Umbilical cord (tissue), 1 donor: ENCODE measurements at regions not wholly inside any gene's neighbourhood (a gene's known extent, or its start where the extent isn't known, plus 50 kb on each side); places are given as distances from the start of the nearest gene placed in this dataset.
"Not testable (repeated sequence)": the region's sequence is repeated elsewhere in the genome, so short reads cannot be mapped to it uniquely, and the experiment has no call there.

Experiments
- DNase-seq: peaks from one replicate; pipeline ENCODE4 v3.0.0-alpha.2; 2015; ENCODE audit warnings: low spot score

DNA sequence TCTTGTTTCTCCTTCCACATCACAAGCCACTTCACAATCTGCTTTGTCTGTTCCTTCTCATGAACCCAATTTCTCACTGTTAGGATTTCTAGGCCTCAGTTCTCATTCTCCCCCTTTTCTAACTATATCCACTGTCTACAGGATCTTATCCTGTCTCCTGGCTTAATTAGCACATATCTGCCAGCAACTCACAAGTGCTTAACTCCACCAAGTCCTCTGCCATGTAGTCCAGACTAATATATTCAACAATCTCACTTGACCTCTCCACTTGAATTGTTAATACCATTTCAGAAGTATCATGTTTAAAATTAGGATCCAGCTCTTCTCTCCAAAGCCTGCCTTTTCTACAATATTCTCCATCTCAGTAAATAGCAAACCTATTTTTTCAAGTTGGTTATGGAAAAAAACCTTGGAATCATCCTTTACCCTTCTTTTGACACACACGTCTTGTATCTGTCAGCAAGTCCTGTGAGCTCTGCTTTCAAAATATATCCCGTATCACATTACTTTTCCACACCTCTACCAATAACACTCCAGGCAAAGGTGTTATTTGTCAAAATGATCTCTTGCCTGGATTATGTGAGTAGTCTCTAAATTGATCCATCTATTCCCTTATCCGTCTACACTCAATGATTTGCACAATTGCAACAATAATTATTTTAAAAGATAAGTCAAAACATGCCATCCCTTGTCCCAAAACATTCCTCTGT, 127.2 kb upstream of the SLIT2 start:
- DNase-seq = no peak

DNA sequence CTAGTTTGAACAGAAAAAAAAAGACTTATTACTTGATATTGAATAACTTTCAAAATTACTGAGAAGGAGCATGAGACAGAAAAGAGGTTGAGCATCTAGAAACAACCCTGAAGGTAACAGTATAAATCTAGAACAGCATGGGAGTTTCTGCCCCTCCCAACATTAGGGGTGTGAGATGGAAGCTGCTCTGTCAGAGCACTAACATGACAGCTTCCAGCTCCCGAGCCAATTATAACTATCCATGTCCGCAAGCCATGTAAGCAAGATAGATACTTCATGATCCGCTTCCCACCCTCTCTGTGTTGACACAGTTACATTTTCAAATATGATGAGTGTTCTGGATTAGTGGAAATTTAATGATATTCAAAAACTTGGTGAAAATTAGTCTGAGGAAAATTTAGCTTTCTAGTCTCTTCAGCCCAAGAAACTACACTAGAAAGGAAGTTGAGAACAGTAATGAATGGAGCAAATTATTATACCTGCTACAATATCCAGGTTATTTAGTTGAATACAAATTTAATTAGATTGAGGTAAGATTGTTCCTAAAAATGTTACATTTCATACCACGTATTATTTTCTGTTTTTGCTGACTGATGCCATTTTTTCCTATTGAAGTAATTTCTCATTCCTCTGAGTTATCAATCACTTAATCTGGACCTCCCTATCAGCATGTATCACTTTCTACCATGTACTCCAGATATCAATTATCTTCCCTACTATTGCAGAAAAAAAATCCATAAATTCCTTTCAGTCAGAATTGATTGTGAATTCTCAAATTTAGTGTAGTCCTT, 129.3 kb upstream of the SLIT2 start:
- DNase-seq = no peak

GRCh38 chr4:20119141-20119540, 132.6 kb upstream of the SLIT2 start:
- DNase-seq = no peak

GRCh38 chr4:20109391-20109790, 142.3 kb upstream of the SLIT2 start:
- DNase-seq = no peak

GRCh38 chr4:20106921-20107320, 144.8 kb upstream of the SLIT2 start:
- no peak for DNase-seq

DNA sequence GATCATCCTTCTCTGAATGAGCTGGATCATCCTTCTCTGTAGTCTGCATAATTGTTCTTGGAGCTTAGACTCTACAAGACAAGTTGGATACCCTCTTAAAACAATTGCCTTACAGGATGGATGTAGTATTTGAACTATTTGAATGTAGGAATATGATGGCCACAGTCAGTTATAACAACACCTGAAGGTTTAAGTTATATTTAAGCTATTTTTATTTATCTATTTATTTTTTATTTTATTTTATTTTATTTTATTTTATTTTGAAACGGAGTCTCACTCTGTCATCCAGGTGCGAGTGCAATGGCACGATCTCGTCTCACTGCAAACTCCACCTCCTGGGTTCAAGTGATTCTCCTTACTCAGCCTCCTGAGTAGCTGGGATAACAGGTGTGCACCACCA, 149.9 kb upstream of the SLIT2 start:
- DNase-seq = no peak

- no peak for DNase-seq
These were observed 154.8 kb upstream of the SLIT2 start for GRCh38 chr4:20096911-20097310.

DNA sequence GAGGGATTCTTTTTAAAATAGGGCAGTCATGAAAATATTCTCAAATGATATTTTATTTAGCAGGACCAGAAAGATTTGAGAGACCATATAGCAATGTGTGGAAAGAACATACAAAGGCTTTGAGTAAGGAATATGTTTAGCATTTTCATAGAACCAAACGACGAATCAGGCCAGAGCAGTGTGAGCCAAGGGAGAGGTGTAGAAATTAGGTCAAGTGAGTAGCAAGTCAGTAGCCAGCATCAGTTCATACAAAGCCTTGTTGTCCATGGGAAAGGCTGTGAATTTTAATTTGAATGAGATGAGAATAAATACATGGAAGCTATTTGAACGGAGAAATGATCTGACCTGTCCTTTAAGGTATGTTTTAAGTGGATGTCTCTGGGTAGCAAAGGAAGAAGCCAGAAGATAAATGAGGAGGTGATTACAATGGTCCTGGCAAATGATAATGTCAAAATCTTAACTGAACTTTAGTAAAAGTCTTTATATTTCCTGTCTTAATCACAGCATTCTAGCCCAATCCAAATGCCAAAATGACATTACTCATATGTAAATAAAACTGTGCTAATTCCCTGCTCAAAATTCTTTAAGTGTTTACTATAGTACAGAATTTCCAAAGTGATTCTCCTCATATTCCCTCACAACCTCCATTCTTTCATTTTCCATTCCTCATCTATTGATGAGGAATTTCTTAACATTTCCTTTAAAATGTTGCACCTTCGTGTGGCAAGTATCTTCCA, 155.7 kb upstream of the SLIT2 start:
- no peak for DNase-seq

DNA sequence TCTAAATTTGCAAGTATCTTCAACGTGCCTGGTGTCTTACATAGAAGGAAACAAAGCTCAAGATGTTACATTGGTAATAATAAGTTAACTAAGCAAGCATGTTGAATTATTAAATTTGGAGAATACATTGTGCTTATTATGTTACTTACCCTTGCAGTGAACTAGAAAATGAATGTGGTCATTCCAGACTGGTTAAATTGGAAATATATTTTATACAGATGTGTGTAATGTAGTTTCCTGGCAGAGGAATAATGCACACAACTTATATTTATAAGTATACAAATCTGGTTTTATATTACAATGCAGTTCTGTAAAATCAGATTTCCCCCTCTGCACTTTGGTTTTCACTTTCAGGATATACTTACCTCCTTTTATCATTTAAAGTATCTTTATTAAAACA, 159.9 kb upstream of the SLIT2 start:
- no peak for DNase-seq

GRCh38 chr4:20087522-20087911, 164.2 kb upstream of the SLIT2 start:
- no peak for DNase-seq

GRCh38 chr4:20086799-20087521, 164.7 kb upstream of the SLIT2 start:
- no peak for DNase-seq

DNA sequence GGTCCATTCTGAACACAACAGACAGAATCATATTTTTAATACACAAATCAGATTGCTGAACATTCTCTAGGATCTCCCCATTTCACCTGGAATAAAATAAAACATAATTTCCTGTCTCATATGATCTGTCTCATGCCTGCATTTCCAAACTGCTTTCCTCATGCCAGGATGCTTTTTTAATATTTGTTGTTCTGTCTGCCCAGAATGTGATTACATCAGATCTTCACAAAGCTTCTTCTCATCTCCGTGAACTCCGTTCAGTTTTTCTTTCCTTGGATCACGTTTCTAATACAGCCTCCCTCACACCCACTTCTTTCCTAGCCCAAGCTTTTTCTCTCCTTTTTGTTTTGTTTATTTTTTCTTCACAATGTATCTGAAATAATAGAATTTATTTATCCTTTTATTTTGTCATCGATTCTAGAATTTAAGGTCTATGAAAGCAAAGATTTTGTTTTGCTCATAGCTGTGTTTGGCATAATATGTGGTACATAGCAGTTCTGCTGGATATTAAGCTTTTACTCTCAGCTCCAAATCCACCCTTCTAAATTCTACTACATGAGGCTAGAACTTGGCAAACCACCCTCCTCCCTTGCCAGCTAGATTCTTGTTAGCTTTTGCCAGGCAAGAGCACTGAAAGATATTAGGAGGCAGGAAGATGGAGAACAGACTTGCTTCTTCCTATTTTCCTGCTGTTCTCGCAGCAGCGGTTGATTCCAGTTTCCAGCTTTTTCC, 165.5 kb upstream of the SLIT2 start:
- DNase-seq = peak; percentile 21

GRCh38 chr4:20085653-20086052, 166.1 kb upstream of the SLIT2 start:
- DNase-seq = no peak

GRCh38 chr4:20085156-20085555, 166.5 kb upstream of the SLIT2 start:
- no peak for DNase-seq

GRCh38 chr4:20084488-20084887, 167.2 kb upstream of the SLIT2 start:
- no peak for DNase-seq

DNA sequence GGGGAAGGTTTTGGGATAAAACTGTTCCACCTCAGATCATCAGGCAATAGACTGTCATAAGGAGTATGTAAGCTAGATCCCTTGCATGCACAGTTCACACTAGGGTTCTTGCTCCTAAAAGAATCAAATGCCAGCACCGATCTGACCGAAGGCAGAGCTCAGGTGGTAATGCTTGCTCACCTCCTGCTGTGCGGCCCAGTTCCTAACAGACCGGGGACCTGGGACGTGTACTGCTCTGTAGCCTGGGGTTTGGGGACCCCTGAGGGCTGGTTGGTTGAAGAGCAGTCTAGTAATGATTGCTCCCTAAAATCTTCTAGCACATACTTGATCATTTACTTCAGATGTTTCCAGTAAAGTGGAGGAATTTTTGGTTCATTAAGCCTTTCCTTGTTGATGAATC, 173.1 kb upstream of the SLIT2 start:
- no peak for DNase-seq

DNA sequence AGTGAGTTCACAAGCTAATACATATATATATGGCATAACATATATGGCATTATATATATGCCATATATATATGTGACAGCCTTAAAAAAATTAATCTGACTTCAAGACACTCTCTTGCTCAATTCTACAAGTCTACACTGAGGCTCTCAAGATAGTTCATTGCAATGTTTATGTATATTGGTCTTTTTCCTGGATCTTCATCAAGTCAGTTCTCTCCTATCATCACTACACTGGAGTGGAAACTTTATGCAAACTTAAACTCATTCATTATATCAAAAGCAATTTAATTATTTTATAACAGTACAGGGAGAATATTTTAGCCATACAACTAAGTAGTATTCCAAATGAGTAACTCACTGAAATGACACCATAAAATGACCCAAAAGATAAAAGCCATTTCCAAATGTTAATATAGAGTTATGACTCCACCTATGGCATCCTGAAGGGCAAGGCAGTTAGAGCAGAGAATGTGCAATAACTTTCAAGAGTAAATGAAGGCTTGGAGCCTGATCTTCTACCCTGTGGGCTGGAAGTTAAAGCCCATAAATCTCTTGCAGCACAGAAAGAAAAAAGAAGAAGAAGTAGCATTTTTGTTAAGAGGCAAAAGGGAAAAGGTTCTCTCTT, 176.3 kb upstream of the SLIT2 start:
- DNase-seq = peak; percentile 15

GRCh38 chr4:20074450-20074849, 177.3 kb upstream of the SLIT2 start:
- DNase-seq = peak; percentile 12

GRCh38 chr4:20065952-20066351, 185.8 kb upstream of the SLIT2 start:
- no peak for DNase-seq

DNA sequence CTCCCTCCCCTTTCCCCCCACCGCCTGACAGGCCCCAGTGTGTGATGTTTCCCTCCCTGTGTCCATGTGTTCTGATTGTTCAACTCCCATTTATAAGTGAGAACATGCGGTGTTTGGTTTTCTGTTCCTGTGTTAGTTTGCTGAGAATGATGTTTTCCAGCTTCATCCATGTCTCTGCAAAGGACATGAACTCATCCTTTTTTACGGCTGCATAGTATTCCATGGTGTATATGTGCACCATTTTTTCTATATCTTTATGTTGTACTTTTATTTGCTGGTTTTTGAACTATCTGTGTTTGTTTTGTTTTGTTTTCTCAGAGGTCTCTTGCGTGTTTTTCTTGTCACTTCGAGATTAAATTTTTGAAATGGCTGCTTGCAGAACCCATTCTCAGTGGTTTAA, 188.8 kb upstream of the SLIT2 start:
- DNase-seq = not testable (repeated sequence)

- DNase-seq = peak; percentile 64
These were observed 189.7 kb upstream of the SLIT2 start for GRCh38 chr4:20062054-20062453.
